ENCODE measurements at regions not wholly inside any gene's neighbourhood (a gene's known extent, or its start where the extent isn't known, plus 50 kb on each side); places are given as distances from the start of the nearest gene placed in this dataset.

DNA sequence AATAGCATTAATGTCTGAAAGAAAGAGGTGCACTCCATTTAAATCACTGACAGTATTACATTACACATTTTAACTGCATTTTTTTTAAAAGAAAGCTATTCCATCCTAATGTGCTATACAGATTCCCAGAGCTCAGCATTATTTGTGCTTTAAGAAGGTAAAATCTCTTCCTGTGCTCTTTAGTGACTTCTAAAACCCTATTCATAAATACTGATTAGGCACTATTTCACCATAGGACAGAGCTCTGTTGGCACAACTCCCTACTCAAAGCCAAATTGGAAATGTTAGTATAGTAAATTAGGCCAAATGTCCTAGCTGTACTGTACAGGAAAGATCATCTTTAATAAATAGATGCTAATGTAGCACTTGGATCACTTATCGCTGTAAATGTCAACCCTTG, 262.5 kb downstream of the TUSC1 start:
- POLR2A ChIA-PET = no interaction called here
- no peaks in the 10 kb centered on the region for H3K9me3 ChIP-seq (ENCODE audit: control insufficient read depth, insufficient read depth, low read depth, low read length)
- TF ChIP-seq KLF10 (tag by site-specific recombination; IDR thresholded peaks at IDR 0.05) = no peak
- TF ChIP-seq, protein P1, sequence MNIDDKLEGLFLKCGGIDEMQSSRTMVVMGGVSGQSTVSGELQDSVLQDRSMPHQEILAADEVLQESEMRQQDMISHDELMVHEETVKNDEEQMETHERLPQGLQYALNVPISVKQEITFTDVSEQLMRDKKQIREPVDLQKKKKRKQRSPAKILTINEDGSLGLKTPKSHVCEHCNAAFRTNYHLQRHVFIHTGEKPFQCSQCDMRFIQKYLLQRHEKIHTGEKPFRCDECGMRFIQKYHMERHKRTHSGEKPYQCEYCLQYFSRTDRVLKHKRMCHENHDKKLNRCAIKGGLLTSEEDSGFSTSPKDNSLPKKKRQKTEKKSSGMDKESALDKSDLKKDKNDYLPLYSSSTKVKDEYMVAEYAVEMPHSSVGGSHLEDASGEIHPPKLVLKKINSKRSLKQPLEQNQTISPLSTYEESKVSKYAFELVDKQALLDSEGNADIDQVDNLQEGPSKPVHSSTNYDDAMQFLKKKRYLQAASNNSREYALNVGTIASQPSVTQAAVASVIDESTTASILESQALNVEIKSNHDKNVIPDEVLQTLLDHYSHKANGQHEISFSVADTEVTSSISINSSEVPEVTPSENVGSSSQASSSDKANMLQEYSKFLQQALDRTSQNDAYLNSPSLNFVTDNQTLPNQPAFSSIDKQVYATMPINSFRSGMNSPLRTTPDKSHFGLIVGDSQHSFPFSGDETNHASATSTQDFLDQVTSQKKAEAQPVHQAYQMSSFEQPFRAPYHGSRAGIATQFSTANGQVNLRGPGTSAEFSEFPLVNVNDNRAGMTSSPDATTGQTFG (tag by site-specific recombination; IDR thresholded peaks at IDR 0.05; ENCODE audit: borderline replicate concordance) = no peak
- no peak for TF ChIP-seq ZNF518A (tag by site-specific recombination; conservative IDR thresholded peaks at IDR 0.05; ENCODE audit: low read depth)
- TF ChIP-seq ZNF16 (tag by site-specific recombination; IDR thresholded peaks at IDR 0.05; ENCODE audit: low read depth) = no peak
- no peak for TF ChIP-seq ZNF23 (tag by site-specific recombination; IDR thresholded peaks at IDR 0.05; ENCODE audit: borderline replicate concordance)
- no peak for TF ChIP-seq ZNF629 (tag by site-specific recombination; IDR thresholded peaks at IDR 0.05)
- TF ChIP-seq ZXDB (tag by site-specific recombination; IDR thresholded peaks at IDR 0.05) = no peak
- TF ChIP-seq ZNF114 (tag by site-specific recombination; IDR thresholded peaks at IDR 0.05) = no peak
- TF ChIP-seq GLI2 (tag by site-specific recombination; IDR thresholded peaks at IDR 0.05; ENCODE audit: borderline replicate concordance, low read depth) = no peak
- no peak for TF ChIP-seq ZNF544 (tag by site-specific recombination; IDR thresholded peaks at IDR 0.05)
- no peak for TF ChIP-seq SCRT2 (tag by site-specific recombination; IDR thresholded peaks at IDR 0.05)
- TF ChIP-seq ZNF549 (tag by site-specific recombination; IDR thresholded peaks at IDR 0.05) = no peak
- no peak for TF ChIP-seq ZBTB21 (tag by site-specific recombination; IDR thresholded peaks at IDR 0.05)
- no peaks in the 10 kb centered on the region for H3K36me3 ChIP-seq (ENCODE audit: control insufficient read depth in 2 of 2, insufficient read depth in 1 of 2, low read length in 2 of 2)
- CTCF ChIA-PET = no interaction called here
- no peak overlapping the region for H3K27ac ChIP-seq (ENCODE audit: extremely low read depth, low read depth, low read length)
- H3K4me1 ChIP-seq (ENCODE audit: control insufficient read depth, insufficient read depth, low read length) = no peaks in the 10 kb centered on the region
- H3K4me3 ChIP-seq (ENCODE audit: low read depth, low read length) = no peak overlapping the region

GRCh38 chr9:25412646-25413045, 265.6 kb downstream of the TUSC1 start:
- Histone ChIP-seq H3K36me3 (ENCODE audit: control insufficient read depth in 2 of 2, insufficient read depth in 1 of 2, low read length in 2 of 2) (no peaks in the 10 kb centered on the region), H3K9me3 (ENCODE audit: control insufficient read depth, insufficient read depth, low read depth, low read length) (no peaks in the 10 kb centered on the region), H3K4me3 (ENCODE audit: low read depth, low read length) (no peak overlapping the region), H3K4me1 (ENCODE audit: control insufficient read depth, insufficient read depth, low read length) (no peaks in the 10 kb centered on the region), H3K27ac (ENCODE audit: extremely low read depth, low read depth, low read length) (no peak overlapping the region)
- CTCF ChIA-PET = interaction anchor here (0.6 kb wide), 1 partner anchor 472 kb away, joined by 3 read pairs; no protein-coding TSS in a partner anchor
- POLR2A ChIA-PET = interaction anchor here (0.7 kb wide), 1 partner anchor 1802 kb away, joined by 3 read pairs; no protein-coding TSS in a partner anchor
- no peak for TF ChIP-seq ZNF24 (tag by site-specific recombination; IDR thresholded peaks at IDR 0.05)
- TF ChIP-seq ZEB2 (tag by site-specific recombination; IDR thresholded peaks at IDR 0.05) = no peak
- TF ChIP-seq, protein P2, sequence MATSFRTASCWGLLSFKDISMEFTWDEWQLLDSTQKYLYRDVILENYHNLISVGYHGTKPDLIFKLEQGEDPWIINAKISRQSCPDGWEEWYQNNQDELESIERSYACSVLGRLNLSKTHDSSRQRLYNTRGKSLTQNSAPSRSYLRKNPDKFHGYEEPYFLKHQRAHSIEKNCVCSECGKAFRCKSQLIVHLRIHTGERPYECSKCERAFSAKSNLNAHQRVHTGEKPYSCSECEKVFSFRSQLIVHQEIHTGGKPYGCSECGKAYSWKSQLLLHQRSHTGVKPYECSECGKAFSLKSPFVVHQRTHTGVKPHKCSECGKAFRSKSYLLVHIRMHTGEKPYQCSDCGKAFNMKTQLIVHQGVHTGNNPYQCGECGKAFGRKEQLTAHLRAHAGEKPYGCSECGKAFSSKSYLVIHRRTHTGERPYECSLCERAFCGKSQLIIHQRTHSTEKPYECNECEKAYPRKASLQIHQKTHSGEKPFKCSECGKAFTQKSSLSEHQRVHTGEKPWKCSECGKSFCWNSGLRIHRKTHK (tag by site-specific recombination; IDR thresholded peaks at IDR 0.05) = no peak
- TF ChIP-seq ZNF133 (tag by site-specific recombination; IDR thresholded peaks at IDR 0.05) = no peak
- TF ChIP-seq ZNF398 (tag by site-specific recombination; IDR thresholded peaks at IDR 0.05) = no peak
- TF ChIP-seq ZNF76 (tag by site-specific recombination; IDR thresholded peaks at IDR 0.05; ENCODE audit: borderline replicate concordance, low read depth) = no peak
- TF ChIP-seq REPIN1 (tag by site-specific recombination; IDR thresholded peaks at IDR 0.05; ENCODE audit: low read depth) = no peak
- TF ChIP-seq ZFHX2 (tag by site-specific recombination; conservative IDR thresholded peaks at IDR 0.05) = no peak
- no peak for TF ChIP-seq HOXA7 (CRISPR knock-in tag; IDR thresholded peaks at IDR 0.05; ENCODE audit: borderline replicate concordance)
- TF ChIP-seq, protein P3, sequence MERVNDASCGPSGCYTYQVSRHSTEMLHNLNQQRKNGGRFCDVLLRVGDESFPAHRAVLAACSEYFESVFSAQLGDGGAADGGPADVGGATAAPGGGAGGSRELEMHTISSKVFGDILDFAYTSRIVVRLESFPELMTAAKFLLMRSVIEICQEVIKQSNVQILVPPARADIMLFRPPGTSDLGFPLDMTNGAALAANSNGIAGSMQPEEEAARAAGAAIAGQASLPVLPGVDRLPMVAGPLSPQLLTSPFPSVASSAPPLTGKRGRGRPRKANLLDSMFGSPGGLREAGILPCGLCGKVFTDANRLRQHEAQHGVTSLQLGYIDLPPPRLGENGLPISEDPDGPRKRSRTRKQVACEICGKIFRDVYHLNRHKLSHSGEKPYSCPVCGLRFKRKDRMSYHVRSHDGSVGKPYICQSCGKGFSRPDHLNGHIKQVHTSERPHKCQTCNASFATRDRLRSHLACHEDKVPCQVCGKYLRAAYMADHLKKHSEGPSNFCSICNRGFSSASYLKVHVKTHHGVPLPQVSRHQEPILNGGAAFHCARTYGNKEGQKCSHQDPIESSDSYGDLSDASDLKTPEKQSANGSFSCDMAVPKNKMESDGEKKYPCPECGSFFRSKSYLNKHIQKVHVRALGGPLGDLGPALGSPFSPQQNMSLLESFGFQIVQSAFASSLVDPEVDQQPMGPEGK (tag by site-specific recombination; IDR thresholded peaks at IDR 0.05) = no peak

Data from HEK293 (cell line).